ENCODE measurements at regions not wholly inside any gene's neighbourhood (a gene's known extent, or its start where the extent isn't known, plus 50 kb on each side); places are given as distances from the start of the nearest gene placed in this dataset.

- DNase-seq: no peak
Measured at GRCh38 chr12:77401064-77401769, 335.8 kb upstream of the E2F7 start.

GRCh38 chr12:77392467-77393088, 327.2 kb upstream of the E2F7 start:
- DNase-seq: no peak

GRCh38 chr12:77388445-77389265, 323.3 kb upstream of the E2F7 start:
- no peak for DNase-seq

GRCh38 chr12:77387671-77388070, 322.3 kb upstream of the E2F7 start:
- no peak for DNase-seq

- no peak for DNase-seq
Measured at GRCh38 chr12:77387214-77387613, 321.8 kb upstream of the E2F7 start.

GRCh38 chr12:77384941-77385340, 319.6 kb upstream of the E2F7 start:
- DNase-seq: no peak

GRCh38 chr12:77382096-77382742, 316.9 kb upstream of the E2F7 start:
- DNase-seq: no peak

GRCh38 chr12:77377622-77378021, 312.3 kb upstream of the E2F7 start:
- DNase-seq: no peak

GRCh38 chr12:77377116-77377515, 311.7 kb upstream of the E2F7 start:
- no peak for DNase-seq

GRCh38 chr12:77374673-77375072, 309.3 kb upstream of the E2F7 start:
- no peak for DNase-seq

GRCh38 chr12:77372494-77372893, 307.1 kb upstream of the E2F7 start:
- DNase-seq: no peak

GRCh38 chr12:77372026-77372425, 306.7 kb upstream of the E2F7 start:
- DNase-seq: no peak

GRCh38 chr12:77368379-77368778, 303.0 kb upstream of the E2F7 start:
- DNase-seq: no peak

- no peak for DNase-seq
Measured at GRCh38 chr12:77366616-77367015, 301.2 kb upstream of the E2F7 start.

- DNase-seq: no peak
Measured at GRCh38 chr12:77364400-77364799, 299.0 kb upstream of the E2F7 start.

- DNase-seq: no peak
Measured at GRCh38 chr12:77362509-77363210, 297.3 kb upstream of the E2F7 start.

GRCh38 chr12:77357655-77358054, 292.3 kb upstream of the E2F7 start:
- no peak for DNase-seq

GRCh38 chr12:77354766-77355362, 289.5 kb upstream of the E2F7 start:
- no peak for DNase-seq

GRCh38 chr12:77352946-77353345, 287.6 kb upstream of the E2F7 start:
- no peak for DNase-seq

- no peak for DNase-seq
Measured at GRCh38 chr12:77351860-77352259, 286.5 kb upstream of the E2F7 start.

- DNase-seq: no peak
Measured at GRCh38 chr12:77349689-77350370, 284.5 kb upstream of the E2F7 start.

GRCh38 chr12:77347017-77347416, 281.6 kb upstream of the E2F7 start:
- DNase-seq: no peak

Data from activated CD4-positive, alpha-beta T cell treated with anti-CD3 and anti-CD28 coated beads for 48 hours (primary cell).